ENCODE measurements at regions not wholly inside any gene's neighbourhood (a gene's known extent, or its start where the extent isn't known, plus 50 kb on each side); places are given as distances from the start of the nearest gene placed in this dataset.

DNA sequence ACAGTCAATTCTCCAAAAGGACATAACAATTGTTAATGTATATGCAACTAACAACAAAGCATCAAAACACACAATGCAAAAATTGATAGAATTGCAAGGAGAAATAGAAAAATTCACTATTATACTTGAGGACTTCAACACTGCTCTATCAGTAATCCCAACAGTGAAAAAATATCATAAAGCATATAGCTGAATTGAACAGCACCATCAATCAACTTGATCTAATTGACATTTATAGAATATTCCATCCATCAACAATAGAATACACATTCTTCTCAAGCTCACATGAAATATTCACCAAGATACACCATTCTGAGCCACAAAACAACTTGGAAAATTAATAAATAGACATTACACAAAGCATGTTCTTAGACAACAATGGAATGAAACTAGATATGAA is 60.1 kb upstream of the ASXL3 start:
- DNase-seq = no peak
- Histone ChIP-seq H3K9me3 (peaks cover 0 to 17% (median 5%) of the 10 kb centered on the region in 3 donors), H3K27ac (no peak overlapping the region), H3K4me1 (no peaks in the 10 kb centered on the region), H3K36me3 (no peaks in the 10 kb centered on the region), H3K4me3 (no peak overlapping the region), H3K27me3 (no peaks in the 10 kb centered on the region)
- TF ChIP-seq, protein P1, sequence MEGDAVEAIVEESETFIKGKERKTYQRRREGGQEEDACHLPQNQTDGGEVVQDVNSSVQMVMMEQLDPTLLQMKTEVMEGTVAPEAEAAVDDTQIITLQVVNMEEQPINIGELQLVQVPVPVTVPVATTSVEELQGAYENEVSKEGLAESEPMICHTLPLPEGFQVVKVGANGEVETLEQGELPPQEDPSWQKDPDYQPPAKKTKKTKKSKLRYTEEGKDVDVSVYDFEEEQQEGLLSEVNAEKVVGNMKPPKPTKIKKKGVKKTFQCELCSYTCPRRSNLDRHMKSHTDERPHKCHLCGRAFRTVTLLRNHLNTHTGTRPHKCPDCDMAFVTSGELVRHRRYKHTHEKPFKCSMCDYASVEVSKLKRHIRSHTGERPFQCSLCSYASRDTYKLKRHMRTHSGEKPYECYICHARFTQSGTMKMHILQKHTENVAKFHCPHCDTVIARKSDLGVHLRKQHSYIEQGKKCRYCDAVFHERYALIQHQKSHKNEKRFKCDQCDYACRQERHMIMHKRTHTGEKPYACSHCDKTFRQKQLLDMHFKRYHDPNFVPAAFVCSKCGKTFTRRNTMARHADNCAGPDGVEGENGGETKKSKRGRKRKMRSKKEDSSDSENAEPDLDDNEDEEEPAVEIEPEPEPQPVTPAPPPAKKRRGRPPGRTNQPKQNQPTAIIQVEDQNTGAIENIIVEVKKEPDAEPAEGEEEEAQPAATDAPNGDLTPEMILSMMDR (IDR thresholded peaks at IDR 0.05) = no peak
- intact Hi-C loops (cut with DNase I; ENCODE audit: low total_unique reads) = no loop called here

DNA sequence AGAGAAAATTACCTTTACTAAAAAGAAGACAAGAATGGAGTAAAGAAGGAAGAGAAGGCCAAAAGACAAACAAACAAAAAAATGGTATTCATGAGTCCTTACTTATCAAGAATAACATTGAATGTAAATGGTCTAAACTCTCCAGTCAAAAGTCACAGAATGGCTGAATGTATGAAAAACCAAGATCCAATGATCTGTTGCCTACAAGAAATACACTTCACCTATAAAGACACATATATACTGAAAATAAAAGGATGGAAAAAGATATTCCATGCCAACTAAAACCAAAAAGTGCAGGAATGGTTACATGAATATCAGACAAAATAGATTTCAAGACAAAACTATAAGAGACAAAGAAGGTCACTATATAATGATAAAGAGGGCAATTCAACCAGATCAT is 65.0 kb upstream of the ASXL3 start:
- Histone ChIP-seq H3K4me3 (no peak overlapping the region), H3K9me3 (peaks cover 0 to 15% (median 5%) of the 10 kb centered on the region in 3 donors), H3K4me1 (no peaks in the 10 kb centered on the region), H3K27ac (no peak overlapping the region), H3K36me3 (no peaks in the 10 kb centered on the region), H3K27me3 (no peaks in the 10 kb centered on the region)
- intact Hi-C loops (cut with DNase I; ENCODE audit: low total_unique reads) = no loop called here
- TF ChIP-seq, protein P1 (IDR thresholded peaks at IDR 0.05) = no peak
- no peak for DNase-seq

DNA sequence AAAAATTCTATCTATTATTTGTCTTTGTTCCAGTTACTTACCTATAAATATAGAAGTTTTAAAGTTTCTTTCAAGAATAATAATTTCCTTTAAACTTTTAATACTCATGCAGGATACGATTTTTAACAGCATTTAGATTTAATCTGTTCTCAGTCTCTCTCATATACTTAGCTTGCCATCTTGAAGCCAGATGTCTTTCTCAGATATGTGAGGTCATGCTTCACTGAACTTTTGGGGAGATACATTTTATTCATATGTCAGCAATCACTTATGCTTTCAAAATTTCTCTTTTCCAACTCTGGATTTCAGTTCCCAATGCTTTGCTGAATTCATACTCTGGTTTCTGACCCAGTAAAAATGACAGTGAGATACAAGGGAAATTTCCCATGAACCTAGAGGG is 66.5 kb upstream of the CCDC178 start:
- no peaks in the 10 kb centered on the region for H3K36me3 ChIP-seq
- intact Hi-C loops (cut with DNase I; ENCODE audit: low total_unique reads) = no loop called here
- TF ChIP-seq, protein P1 (IDR thresholded peaks at IDR 0.05) = no peak
- no peak for DNase-seq
- no peaks in the 10 kb centered on the region for H3K4me1 ChIP-seq
- H3K27ac ChIP-seq = no peak overlapping the region
- H3K9me3 ChIP-seq = no peaks in the 10 kb centered on the region
- no peak overlapping the region for H3K4me3 ChIP-seq
- H3K27me3 ChIP-seq = no peaks in the 10 kb centered on the region

GRCh38 chr18:33505798-33506197 is 65.3 kb upstream of the CCDC178 start:
- no peaks in the 10 kb centered on the region for H3K9me3 ChIP-seq
- no peaks in the 10 kb centered on the region for H3K36me3 ChIP-seq
- DNase-seq = no peak
- TF ChIP-seq, protein P1 (IDR thresholded peaks at IDR 0.05) = no peak
- no peaks in the 10 kb centered on the region for H3K27me3 ChIP-seq
- intact Hi-C loops (cut with DNase I; ENCODE audit: low total_unique reads) = loop anchor here (1.0 kb wide), 1 partner anchor 16 kb away; no protein-coding TSS in a partner anchor
- no peak overlapping the region for H3K4me3 ChIP-seq
- no peak overlapping the region for H3K27ac ChIP-seq
- H3K4me1 ChIP-seq = no peaks in the 10 kb centered on the region

DNA sequence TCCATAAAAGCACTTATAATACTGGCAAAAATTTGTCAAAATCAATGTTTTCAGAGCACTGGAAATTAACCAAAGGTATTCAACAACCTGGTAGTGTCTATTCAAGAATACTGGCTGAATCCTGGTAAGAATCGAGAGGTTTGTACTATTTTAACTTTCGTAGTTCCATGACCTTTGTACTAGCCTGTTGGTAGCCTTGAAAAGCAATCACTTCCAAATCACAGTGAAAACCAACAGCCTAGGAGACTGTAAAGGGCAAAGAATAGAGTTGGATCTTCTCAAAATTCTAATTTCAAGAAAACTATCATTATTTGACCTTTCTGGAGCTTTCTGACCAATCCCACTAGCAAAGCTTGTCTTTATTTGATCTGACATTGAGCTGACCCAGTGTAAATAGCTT is 64.8 kb upstream of the CCDC178 start:
- H3K4me1 ChIP-seq = no peaks in the 10 kb centered on the region
- no peak overlapping the region for H3K27ac ChIP-seq
- no peak for DNase-seq
- H3K9me3 ChIP-seq = no peaks in the 10 kb centered on the region
- H3K36me3 ChIP-seq = no peaks in the 10 kb centered on the region
- no peak overlapping the region for H3K4me3 ChIP-seq
- TF ChIP-seq, protein P1 (IDR thresholded peaks at IDR 0.05) = no peak
- no peaks in the 10 kb centered on the region for H3K27me3 ChIP-seq
- intact Hi-C loops (cut with DNase I; ENCODE audit: low total_unique reads) = no loop called here

GRCh38 chr18:33495278-33495677 is 54.8 kb upstream of the CCDC178 start:
- DNase-seq = no peak

More at GRCh38 chr18:33495278-33495677, 54.8 kb upstream of the CCDC178 start:
- intact Hi-C loops (cut with DNase I; ENCODE audit: low total_unique reads) = no loop called here
- H3K27ac ChIP-seq = no peak overlapping the region
- H3K4me1 ChIP-seq = no peaks in the 10 kb centered on the region
- no peaks in the 10 kb centered on the region for H3K27me3 ChIP-seq
- TF ChIP-seq, protein P1 (IDR thresholded peaks at IDR 0.05) = peak in 1 of 2 experiments; percentile 25
- H3K9me3 ChIP-seq = no peaks in the 10 kb centered on the region
- no peaks in the 10 kb centered on the region for H3K36me3 ChIP-seq
- H3K4me3 ChIP-seq = no peak overlapping the region

All from tibial artery (tissue), 4 donors.